AG10803 (cell line): ENCODE measurements at regions not wholly inside any gene's neighbourhood (a gene's known extent, or its start where the extent isn't known, plus 50 kb on each side); places are given as distances from the start of the nearest gene placed in this dataset.

ENCODE experiments used
- DNase-seq: peaks from one replicate; pipeline ENCODE4 v3.0.0; 2010; ENCODE audit warnings: low read depth
- H3K4me3 ChIP-seq: 2 replicates; pipeline ENCODE4 v1.5.1; 2011; ENCODE audit warnings: mild to moderate bottlenecking, low read length, control low read depth
- TF ChIP-seq, protein P1 (sequence below): conservative IDR thresholded peaks from 2 replicates; pipeline ENCODE4 v1.5.1; 2011; ENCODE audit warnings: mild to moderate bottlenecking, low read length, control low read depth, inconsistent platforms

DNA sequence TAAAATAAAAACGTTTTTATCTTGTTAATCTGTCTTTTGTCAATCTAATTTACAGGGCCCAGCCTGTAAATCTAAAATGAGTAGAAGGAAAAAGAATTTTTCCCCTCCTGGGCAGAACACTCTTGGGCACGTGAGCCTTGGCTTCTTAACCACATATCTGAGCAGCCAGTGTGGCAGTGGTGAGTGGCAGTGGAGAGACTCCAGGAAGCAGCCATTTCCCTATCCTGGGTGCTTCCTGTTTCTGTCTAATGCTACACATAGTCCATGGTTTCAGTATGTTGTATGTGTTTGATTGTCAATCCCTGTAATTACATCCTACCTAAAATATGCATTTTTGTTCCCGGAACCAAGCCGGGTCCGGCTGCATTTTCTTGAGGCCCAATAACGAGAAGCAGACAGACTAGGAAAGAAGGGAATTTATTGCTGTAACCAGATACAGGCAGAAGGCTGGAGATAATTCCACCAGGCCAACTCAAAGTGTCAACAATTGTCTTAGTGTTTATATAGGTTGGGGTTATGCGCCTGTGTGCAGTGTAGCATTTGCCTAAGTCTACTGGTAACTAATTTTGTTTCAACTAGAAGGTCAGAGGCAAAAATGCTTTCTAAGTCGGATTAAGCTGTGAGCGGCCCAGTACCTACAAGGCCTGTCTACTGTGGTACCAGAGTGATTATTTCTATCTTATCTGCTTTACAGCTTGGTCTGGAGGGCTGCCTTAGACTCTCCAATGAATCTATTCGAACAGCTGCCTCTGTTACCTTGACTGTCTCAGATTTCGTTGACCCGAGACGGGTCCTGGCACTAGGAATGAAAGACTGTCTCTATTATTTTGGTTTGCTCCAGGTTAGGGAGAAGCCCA, 82.4 kb upstream of the RESF1 start:
- no peak for DNase-seq
- H3K4me3 ChIP-seq = no peak overlapping the region

GRCh38 chr12:31875609-31875964, 83.6 kb upstream of the RESF1 start:
- H3K4me3 ChIP-seq = no peak overlapping the region
- DNase-seq = no peak
- TF ChIP-seq, protein P1, sequence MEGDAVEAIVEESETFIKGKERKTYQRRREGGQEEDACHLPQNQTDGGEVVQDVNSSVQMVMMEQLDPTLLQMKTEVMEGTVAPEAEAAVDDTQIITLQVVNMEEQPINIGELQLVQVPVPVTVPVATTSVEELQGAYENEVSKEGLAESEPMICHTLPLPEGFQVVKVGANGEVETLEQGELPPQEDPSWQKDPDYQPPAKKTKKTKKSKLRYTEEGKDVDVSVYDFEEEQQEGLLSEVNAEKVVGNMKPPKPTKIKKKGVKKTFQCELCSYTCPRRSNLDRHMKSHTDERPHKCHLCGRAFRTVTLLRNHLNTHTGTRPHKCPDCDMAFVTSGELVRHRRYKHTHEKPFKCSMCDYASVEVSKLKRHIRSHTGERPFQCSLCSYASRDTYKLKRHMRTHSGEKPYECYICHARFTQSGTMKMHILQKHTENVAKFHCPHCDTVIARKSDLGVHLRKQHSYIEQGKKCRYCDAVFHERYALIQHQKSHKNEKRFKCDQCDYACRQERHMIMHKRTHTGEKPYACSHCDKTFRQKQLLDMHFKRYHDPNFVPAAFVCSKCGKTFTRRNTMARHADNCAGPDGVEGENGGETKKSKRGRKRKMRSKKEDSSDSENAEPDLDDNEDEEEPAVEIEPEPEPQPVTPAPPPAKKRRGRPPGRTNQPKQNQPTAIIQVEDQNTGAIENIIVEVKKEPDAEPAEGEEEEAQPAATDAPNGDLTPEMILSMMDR = no peak

More for the DNA sequence above, 82.4 kb upstream of the RESF1 start:
- TF ChIP-seq, protein P1 = no peak

DNA sequence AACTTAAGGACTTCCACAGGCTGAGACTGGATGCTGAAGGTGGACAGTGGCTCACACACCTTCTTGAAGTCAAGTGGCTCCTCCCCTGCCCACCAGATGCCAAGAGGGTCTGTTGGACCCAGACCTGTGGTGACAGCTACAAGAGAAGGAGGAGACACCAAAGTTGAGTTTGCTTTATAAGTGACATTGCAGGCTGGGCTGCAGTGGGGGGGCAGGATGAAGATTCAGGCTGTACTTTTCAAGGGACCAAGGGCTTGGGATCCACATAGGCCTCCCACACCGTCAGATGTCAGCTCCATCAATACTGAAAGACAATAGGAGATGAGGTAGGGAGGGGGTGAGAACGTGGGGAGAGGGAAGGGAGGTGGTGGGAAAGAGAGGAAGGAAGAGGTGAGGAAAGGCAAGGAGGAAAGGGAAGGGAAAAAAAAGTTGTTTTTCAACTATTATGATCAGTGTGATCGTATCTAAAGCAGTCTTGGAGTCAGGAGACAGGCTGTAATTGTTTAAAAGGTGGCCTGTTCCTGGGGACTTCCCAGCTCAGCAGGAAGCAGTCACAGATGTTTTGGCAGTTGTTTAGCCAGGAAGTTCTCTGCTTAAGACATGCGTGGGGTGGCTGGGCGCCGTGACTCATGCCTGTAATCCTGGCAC, 84.1 kb upstream of the RESF1 start:
- TF ChIP-seq, protein P1 = no peak
- peak; percentile 62 for DNase-seq
- H3K4me3 ChIP-seq = no peak overlapping the region

DNA sequence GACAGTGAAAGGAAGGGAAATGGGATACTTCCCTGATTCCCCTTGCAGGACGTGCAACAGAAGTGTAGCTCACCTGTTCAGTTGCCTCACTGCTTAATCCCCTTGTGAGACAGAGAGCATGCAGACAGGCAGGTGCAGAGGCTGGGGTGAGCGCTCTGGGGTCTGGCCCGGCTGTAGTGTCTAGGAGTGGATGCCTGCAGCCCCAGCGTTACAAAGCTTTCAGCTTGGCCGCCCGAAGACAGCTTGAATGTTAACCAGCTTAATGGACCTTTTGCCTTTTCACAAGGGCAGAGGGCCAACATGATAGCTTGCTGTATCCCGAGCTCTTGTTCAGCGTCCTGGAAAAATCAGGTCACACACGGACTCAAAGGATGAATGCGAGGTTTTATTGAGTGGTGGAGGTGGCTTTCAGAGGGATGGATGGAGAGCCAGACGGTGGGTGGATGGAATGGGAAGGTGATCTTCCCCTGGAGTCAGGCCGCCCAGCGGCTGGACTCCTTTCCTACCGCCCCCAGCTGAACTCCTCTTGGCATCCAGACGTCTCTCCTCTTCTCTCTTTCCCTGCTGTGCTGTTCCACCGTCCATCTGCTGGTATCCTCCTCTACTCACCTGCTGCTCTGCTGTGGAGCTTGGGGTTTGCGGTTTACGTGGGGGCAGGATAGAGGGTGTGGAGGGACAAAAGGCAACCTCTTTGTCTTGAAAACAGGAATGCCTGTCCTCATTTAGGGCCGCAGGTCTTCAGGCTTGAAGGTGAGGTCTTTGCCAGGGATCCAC, 86.2 kb upstream of the RESF1 start:
- no peak overlapping the region for H3K4me3 ChIP-seq
- TF ChIP-seq, protein P1 = no peak
- no peak for DNase-seq

DNA sequence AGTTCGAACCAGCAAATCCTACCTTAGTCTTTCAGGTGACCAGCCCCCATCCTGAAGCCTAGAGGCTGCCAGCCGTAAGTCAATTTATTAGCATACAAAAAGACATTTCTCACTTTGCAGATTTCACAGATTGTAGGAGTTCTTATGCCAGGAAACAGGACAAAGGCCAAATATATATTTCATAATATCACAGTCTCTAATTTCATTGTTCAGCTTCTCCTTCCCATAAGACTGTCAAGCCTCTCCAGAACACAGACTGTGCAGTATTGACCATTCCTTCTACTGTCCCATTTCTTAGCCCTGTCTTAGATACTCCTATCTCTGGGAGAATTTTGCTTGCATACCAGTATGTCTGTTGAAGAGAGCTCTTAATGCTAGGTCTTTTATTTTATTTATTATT, 89.2 kb upstream of the RESF1 start:
- no peak for DNase-seq
- TF ChIP-seq, protein P1 = no peak

DNA sequence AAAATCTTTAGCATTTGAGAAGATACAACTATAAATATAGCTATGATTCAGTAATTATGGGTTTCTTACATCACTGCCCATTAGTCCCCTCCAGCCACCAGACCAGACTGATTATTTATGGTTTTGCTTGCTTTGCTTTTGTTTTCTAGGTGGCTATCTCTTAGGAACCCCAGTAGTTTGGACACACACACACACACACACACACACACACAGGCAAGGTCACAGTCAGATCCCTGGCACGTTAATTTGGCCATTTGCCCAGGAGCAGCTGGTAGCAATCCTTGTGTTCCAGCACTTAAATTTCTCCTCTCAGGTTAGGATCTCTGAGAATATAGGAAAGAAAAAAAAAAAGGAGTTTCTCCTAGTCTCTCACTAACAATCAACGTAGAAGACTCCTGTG, 90.2 kb upstream of the RESF1 start:
- TF ChIP-seq, protein P1 = no peak
- DNase-seq = peak; percentile 55
- H3K4me3 ChIP-seq = no peak overlapping the region

More for the DNA sequence above, 89.2 kb upstream of the RESF1 start:
- no peak overlapping the region for H3K4me3 ChIP-seq
